Stimulated activated naive CD4-positive, alpha-beta T cell (primary cell): ENCODE measurements at regions not wholly inside any gene's neighbourhood (a gene's known extent, or its start where the extent isn't known, plus 50 kb on each side); places are given as distances from the start of the nearest gene placed in this dataset.
A peak's percentile ranks its signal among the peaks of the same experiment; 100 is the strongest.
"Not testable (repeated sequence)": the region's sequence is repeated elsewhere in the genome, so short reads cannot be mapped to it uniquely, and the experiment has no call there.

Source experiments
- DNase-seq, 6 experiments: peaks; one replicate each; lab custom pipeline; 2025; lab: John Stamatoyannopoulos, UW

DNA sequence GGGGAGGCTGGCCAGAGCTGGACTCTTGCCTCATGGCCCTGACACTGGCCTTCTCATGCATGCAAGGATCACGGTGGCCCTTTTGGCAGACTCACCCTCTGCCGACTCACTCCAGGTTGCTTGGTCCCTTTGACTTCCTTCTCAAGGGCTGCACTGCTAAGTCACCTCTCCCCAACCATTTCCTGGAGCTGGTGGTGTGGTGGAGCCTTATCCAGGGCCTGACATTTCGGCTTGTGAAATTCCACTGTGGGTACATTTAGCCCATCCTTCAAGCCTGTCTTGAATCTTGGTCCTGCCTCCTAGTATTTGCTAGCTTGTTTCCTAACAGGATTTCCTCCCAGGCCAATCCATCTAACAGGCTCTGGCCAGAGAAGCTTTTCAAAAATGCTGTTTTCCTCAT, 52.6 kb upstream of the JUN start:
- no peak for DNase-seq

DNA sequence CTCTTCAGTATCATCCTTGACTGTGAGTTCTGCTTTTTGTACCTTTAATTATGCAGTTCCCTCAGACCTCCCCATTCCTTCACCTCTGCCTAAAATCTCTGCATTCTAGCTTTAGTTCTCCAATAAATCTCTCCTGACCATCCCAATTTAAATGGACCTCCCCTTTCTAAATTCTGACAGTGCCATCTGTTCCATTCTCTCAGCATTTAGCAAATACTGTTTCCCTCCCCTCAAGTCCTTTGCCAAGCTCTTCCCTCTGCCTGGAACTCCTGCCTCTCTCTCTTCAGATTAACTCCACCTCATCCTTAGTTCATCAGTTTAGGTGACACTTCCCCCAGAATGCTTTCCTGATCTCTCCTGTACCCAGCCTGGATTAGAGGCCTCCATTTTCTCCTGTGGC, 54.0 kb upstream of the JUN start:
- DNase-seq: no peak

DNA sequence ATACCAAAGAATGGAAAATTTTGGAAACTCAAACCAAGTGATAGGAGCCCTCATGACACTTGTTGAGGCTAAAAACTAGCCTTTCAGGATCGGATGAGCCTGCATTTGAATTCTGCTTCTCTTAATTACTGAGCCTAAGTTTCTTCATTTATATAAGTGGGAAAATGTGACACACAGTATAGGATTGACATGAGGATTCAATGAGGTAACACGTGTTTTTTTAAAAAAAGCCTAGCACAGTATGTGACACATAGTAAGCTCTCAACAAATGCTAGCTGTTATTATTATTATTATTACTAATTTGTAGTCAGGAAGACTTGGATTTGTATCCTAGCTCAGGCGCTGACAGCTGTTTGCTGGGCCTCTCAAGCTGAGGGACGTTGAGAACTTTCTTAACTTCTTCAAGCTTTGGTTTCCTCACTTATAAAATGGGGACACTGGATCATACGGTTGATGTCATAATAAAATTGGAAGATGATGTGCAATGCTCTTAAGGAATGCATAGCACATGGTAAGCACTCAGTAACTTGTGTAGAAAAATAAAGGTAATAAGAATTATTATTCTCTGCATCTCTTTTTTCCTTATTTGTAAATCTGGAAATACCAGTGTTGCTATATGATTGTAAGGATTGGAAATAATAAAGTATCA, 55.4 kb upstream of the JUN start:
- DNase-seq: no peak

DNA sequence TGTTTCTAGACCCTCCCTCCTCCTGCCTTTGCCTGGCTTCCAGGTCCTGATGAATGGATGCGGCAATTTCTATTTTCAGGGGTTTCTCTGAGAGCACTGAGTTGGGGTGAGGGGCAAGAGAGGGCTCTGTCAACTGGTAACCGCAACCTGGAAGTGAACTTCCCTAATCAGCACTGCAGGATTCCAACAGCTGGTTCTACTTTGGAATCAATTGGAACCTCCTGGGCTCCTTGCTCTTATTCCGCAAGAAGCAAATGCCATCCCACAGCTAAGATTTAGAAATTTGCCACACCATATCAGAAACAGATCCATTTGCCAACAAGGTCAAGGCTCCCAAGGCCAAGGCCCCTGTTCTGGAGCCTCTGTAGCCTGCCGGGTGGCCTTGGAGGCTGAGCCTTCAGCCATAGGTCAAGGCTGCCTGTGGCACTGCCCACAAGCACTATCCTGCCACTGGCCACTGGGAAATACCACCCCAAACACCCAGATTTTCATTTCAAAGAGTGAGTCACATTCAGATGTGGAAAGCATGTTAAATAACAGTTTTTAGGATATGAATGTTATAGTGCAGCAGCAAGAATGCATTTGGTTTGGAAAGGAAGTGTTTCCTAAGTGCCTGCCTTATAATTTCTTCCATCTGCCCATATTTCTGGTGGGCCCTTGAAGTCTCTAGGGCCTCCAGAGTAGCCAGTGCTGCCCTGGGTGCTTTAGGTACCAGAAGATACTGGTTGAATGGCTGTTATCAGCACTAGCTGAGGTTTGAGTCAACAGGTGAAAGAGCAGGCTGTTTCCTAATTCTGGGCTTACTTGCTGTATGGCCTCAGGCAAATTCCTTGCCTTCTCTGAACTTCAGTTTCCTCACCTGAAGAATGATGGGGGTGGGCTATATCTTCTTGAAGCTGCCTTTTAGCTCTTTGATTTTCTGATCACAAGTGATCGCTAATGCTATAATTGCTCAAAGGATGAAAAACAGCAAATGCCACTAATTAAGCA, 56.3 kb upstream of the JUN start:
- DNase-seq: no peak

DNA sequence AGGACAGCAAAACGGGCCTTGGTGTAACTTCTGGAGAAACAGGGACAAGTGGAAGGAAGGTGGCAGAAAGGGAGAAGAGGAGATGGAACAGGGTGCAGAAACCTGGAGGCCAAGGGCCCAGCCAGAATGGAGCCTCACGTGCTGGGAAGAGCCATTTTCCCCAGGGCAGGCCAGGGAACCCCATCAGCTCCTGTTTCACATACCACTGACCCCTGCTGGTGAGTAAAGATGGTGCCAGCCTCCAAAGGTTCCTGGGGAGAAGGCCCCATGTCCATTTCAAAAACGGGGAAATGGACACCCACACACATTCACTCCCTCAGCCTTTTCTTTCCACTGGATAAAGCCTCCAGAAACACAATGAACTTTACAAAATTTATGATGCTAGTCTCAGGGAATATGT, 57.6 kb upstream of the JUN start:
- DNase-seq: no peak

DNA sequence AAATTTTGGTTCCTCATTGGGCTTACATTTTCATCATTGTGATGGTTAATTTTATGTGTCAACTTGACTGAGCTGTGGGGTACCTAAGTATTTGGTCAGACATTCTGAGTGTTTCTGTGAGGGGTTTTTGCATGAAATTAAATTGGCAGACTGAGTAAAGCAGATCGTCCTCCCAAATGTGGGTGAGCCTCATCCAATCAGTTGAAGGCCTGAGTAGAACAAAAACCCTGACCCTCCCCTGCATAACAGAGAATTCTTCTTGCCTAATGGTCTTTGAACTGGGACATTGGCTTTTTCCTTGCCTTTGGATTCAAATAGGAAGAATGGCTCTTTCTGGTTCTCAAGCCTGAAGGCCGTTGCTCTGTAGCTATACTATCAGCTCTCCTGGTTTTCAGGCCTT, 59.1 kb upstream of the JUN start:
- DNase-seq: no peak

DNA sequence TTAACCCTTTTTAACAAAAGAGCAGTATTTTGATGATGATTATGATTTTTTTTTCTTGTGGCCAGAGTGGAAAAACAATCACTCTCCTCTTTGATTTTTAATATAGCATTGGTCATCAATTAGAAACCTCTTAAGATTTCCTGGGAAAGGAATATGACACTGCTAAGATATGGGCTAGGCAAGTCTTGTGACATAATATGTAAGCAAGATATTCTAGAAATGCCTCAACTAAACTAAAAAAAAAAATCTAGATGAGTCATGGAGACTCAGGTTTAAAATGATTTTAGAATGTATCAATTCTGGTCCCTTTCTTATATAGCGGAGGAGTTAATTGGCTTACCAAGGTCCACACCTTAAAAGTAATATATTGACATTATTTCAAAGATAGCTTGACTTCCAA, 60.3 kb upstream of the JUN start:
- no peak for DNase-seq

DNA sequence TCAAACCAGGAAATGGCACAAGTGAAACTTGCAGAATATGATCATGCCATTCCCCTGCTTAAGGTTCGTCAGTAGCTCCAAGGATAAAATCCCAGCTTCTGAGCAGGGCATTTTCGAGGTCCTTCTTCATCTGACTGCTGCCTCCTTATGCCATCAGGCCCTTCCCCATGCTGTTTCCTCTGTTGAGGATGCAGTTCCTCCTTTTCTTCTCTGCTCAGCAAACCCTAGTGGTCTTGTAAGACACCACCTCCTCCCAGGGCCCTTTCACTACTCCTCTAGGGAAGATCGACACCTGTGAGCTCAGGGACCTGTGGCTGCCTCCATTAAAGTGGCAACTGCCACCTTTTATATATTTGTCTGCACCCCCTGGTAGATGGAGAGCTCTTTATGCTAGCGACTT, 62.1 kb upstream of the JUN start:
- no peak for DNase-seq

DNA sequence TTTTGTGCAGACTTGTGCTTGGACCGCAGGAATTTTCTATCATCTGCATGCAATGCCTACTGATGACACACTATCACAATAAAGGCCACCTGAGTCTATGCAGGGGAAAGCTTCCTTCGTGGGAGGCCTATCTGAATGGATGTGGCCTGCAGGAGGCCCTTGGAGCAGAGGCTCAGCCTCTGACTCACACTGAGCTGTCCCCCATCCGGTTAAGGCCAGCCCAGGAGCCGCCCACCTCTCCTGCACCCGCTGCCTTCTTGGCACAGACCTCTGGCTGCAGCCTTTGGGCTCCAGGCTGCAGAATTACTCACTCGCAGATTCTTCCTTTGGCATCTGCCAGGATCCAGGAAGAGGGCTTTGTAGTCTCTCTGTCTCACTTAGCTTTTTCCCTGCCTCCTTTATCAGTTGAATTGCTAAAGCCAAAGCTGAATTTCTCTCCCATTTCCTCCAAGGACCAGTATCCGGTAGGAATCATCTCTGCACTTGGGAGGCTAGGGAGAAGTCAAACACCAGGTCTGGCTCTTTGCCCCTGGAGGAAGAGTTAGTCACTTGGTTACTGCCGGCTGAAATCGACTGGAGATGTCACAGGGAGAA, 65.1 kb upstream of the JUN start:
- DNase-seq: no peak

DNA sequence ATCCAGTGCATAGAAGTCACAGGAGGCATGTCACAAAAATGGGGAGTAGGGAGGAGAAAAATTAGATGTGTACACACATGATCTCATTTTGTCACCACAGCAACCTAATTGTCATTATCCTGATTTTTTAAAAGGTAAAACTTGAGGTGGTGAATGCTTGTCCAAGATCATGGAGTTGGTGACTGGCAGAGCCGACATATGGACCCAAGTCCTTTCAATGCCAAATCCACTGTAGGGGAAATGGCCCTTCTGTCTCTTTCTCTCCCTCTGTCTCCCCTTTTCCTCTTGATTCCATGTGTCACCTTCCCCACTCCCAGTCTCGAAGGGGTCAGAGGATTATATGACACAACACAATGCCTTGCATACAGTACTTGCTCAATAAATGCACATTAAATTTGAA, 65.7 kb upstream of the JUN start:
- no peak for DNase-seq

DNA sequence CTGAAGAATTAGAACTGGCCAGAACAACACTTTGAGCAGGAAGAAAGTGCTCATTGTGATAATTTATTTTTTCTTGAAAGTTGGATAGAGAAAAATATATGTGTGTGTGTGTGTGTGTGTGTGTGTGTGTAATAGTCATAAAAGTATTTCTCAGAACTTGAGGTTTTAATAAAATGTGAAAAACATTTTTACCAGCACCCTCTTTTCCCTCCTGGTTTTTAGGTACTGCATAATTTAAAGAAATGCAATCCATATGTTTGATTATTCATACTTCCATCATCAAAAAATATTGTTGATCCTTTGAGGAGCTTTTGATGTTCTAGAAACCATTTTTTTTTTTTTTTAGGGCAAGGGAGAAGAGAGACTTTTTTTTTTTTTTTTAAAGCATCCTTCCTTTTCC, 66.8 kb upstream of the JUN start:
- no peak for DNase-seq

DNA sequence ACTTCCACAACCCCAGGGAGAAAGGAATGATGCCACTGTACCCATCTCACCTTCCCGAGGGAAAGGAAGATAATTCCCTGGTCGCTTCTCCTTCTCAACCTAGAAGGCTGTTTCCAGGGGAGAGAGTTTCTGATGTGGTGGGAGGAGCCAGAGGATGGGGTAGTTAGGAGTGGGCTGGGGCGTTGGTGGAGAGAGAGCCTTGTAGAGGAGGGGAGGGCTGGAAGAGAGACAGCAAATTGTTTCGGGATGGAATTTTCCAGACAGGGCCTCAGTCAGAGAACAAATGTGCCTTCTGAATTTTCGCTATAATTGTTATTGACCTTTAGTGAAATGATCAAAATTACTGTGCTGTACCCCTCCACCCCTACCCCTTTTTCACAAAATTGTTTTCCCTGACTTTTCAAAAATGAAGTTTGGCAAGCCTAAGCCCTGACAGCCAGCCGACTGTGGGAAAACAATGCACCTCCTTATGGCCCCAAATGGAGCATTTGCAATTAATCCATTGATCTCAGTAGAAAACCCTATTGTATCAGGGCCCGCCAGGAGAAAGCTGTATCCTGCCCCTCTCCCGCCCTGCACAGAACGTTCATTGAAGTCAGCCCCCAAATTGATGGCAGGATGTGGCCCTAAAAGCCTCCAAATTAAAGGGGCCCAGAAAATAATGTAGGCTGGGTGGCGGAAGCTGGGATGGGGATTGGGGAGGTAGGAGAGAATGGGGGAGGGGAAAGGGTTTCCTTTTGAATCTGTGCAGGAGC, 69.1 kb upstream of the JUN start:
- DNase-seq: no peak

DNA sequence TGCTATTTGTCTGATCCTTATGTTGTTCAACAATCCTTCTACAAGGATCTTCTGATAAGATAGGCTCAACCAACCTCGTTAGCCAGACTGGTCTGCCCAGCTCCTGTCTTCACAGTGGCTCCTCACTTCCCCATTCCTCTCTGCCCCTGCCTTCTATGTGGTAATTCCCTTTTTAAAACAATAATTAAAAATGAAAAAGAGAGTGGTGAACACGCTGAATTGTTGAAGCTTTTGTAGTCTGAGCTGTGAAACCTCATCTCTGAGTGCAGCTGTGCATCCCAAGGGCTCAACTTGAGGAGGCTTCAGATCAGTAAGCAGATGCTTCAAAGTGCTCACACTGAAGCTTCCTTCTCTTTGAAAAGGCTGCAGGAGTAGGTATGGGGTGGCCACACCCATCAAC, 70.7 kb upstream of the JUN start:
- peak in 1 of 6 experiments; percentile 6 for DNase-seq

DNA sequence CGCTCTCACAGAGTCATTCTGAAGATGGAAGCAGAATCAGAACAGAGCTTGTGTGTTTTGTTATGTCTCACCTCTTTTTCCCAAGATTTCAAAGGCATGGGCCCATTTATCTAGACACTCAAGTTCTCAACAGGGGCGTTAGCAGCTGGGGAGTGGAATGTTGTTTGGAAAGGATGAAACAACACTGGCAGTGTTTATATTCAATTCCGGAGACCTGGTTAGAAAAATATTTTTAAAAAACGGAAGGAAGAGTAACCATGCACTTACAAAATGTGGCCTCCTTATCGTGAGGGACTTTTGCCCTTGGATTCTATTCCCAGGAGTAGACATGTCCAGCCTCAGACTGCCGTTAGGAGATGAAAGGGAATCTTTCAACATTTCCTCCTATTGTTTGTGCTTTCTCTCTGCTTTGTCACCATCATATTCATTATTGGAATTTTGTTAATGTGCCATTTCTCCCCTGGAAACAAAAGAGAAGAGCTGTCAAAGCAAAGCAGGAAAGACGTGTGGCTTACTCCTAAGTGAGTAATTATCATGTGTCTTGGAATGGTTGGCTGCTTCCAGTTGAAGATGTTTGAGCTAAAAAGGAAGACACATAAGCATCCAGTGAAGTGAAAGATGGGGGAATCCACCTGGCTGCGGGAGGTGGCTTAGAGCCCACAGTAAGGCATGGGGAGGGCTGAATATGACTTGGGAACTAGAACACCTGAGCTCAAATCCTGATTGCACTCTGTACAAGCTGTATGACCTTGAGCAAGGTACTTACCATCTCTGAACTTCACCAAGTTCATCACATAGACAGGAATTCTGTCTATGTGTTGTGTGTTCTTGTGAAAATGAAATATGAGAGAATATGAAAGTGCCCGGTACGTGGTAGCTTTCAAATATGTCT, 71.7 kb upstream of the JUN start:
- no peak for DNase-seq

DNA sequence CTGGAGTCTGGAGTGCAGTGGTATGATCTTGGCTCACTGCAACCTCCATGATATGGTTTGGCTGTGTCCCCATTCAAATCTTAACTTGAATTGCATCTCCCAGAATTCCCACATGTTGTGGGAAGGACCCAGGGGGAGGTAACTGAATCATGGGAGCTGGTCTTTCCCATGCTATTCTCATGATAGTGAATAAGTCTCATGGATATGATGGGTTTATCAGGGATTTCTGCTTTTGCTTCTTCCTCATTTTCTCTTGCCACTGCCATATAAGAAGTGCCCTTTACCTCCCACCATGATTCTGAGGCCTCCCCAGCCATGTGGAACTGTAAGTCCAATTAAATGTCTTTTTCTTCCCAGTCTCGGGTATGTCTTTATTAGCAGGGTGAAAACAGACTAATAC, 72.4 kb upstream of the JUN start:
- DNase-seq: not testable (repeated sequence)

DNA sequence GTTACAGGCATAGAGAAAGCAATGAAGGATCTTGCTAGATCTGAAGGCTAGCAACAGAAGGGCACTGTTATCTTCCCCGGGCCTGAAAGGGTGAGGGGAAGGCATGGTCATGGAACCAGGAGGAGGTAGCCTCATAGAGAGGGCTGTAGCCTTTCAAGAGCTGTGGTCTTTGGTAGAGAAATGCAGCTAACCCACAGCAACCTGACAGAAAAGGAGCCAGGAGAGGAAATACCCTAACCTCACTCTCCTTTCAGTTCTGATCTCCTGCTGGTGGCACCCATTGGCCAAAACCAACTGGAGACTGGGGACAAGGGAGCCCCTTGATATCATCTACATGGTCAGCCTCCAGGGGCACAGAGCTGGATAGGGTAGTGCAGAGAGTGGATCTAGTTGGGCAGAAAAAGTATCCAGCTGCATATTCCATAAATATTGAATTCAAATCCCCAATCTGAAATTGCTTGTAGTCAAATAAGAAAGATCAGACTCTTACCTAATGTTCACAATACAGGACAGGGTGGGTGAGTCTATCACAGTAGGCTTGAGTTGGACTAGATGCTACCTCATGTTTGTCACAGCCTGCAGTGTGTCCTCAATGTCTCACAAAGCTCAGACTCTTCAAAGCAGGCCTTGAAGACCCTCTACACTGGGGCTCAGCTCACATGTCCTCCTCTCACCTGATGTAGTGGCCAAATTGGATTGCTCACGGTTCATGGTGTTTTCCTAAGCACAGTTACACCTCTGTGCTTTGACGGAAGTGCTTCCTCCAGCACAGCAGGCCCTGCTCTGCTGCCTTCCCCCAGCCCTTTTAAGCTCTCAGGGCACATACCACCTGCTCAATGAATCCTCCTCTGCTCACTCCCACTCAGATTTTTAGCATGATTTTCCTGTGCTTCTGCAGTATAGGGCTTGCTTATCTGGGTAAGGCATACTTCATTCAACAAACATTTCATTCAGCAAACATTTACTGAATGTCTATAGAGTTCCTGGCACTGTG, 74.1 kb upstream of the JUN start:
- peak in 5 of 6 experiments; percentile 3 to 66 (median 32) for DNase-seq

DNA sequence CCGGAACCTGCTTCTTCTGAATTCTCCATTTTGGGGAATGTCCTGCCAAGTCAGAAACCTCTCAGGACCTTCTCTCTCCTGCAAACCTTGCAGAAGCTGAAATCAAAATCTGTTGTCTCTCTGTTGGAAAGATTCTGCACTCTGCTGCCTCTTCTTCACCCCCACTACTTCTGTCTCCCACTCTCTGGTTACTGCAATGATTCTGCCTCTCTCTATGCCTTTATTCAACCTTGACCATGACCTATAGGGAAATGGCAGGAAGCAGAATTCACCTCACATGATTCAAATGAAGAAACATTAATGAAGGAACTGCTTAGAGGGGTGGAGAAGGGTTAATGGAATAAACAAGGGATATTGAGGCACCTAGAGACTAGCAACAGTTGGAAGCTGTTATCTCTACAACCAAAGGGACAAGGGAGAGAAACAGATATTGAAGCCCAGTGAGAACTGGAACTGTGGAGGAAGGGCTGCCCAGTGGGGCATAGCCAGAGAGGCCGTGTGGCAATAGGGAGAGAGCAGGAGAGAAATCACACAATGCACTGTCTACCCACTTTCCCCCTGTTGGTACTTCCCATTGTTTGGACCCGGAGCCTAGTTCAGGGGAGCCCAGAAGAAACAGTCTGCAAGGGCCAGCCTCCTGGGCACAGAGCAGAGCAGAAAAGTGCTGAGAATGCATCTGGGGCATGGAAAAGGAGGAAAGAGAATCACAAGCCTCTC, 76.1 kb upstream of the JUN start:
- no peak for DNase-seq

DNA sequence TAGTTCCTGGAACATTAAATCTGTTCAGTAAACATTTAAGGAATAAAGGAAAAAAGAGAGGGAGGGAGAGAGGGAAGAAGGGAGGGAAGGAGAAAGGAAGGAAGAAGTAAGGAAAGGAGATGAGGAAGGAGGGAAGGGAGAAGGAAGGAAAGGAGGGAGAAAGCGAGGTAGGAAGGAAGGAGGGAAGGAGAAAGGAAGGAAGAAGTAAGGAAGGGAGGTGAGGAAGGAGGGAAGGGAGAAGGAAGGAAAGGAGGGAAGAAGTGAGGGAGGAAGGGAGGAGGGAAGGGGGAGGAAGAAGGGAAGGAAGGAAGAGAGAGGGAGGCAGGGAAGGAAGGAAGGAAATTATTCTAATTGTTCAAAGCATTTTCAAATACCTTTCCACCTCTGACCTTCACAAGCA, 77.2 kb upstream of the JUN start:
- DNase-seq: no peak

DNA sequence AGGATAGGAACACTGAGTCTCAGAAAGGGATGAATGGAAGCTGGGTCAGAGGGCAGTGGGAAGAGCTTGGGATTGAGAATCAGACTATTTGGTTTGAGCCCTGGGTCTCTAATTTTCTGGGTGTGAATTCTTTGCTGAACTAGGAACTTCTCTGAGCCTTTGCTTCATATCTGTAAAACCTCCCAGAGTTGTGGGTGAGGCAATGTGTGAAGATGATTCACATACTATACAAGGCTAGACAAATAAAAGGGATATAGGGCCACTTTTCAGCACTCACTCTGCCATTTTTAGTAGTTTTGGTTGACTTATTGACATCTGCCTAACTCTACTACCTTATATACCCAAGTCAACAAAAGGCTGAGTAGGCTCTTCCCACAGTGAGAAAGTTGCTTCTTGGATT, 77.7 kb upstream of the JUN start:
- DNase-seq: no peak
